Spleen (tissue), 11 donors: ENCODE measurements at regions not wholly inside any gene's neighbourhood (a gene's known extent, or its start where the extent isn't known, plus 50 kb on each side); places are given as distances from the start of the nearest gene placed in this dataset.

Source experiments
- DNase-seq: peaks from one replicate; pipeline ENCODE4 v3.0.0-alpha.2; 2020
- H3K27ac ChIP-seq, 8 donors: fragments of 200-600 bp; sonication (generic) in 7 of 8; 1 replicate in 4 of 8; 2 replicates in 4 of 8; pipeline versions ENCODE4 v1.5.0 to v1.8.0; 2016 to 2021; ENCODE audit warnings: inconsistent platforms in 4 of 8, mild to moderate bottlenecking in 4 of 8, moderate library complexity in 1 of 8
- H3K27me3 ChIP-seq, 7 donors: fragments of 200-600 bp; sonication (generic) in 6 of 7; replicated peaks in 1 of 7; 1 replicate in 4 of 7; 2 replicates in 3 of 7; pipeline versions ENCODE4 v1.5.0 to v1.8.0; 2016 to 2021; ENCODE audit warnings: inconsistent platforms in 3 of 7, mild to moderate bottlenecking in 1 of 7
- H3K36me3 ChIP-seq, 6 donors: fragments of 200-600 bp; sonication (generic) in 5 of 6; 1 replicate in 4 of 6; 2 replicates in 2 of 6; pipeline versions ENCODE4 v1.5.0 to v1.8.0; 2016 to 2021; ENCODE audit warnings: inconsistent platforms in 2 of 6
- H3K4me1 ChIP-seq, 6 donors: fragments of 200-600 bp; sonication (generic) in 5 of 6; 1 replicate in 3 of 6; 2 replicates in 3 of 6; pipeline versions ENCODE4 v1.5.0 to v1.8.0; 2016 to 2021; ENCODE audit warnings: inconsistent platforms in 3 of 6
- H3K4me3 ChIP-seq, 8 donors: fragments of 200-600 bp; sonication (generic) in 7 of 8; 1 replicate in 4 of 8; 2 replicates in 4 of 8; pipeline versions ENCODE4 v1.5.0 to v1.8.0; 2016 to 2021; ENCODE audit warnings: inconsistent platforms in 4 of 8, mild to moderate bottlenecking in 4 of 8, moderate library complexity in 2 of 8
- H3K9me3 ChIP-seq, 8 donors: fragments of 200-600 bp; sonication (generic) in 7 of 8; 1 replicate in 4 of 8; 2 replicates in 4 of 8; pipeline versions ENCODE4 v1.5.0 to v1.8.0; 2016 to 2021; ENCODE audit warnings: inconsistent platforms in 4 of 8
- POLR2A ChIP-seq, 3 donors: fragments of 450-650 bp; IDR thresholded peaks; one replicate each; pipeline ENCODE4 v1.5.1; 2017; ENCODE audit warnings: antibody characterized with exemption in 3 of 3, mild to moderate bottlenecking in 1 of 3
- POLR2AphosphoS5 ChIP-seq, 3 donors: sonication (generic); formaldehyde crosslinking; IDR thresholded peaks; one replicate each; pipeline ENCODE4 v1.5.1; 2017; ENCODE audit warnings: antibody characterized with exemption in 3 of 3
- WGBS, 5 donors: extraction: QIAGEN DNeasy Blood & Tissue Kit in 3 of 5; methylation state at CpG; one replicate each; pipeline versions ENCODE4 v1.1.5 to v1.1.7; 2013 to 2018; 5-methylcytosine and 5-hydroxymethylcytosine counted together
- intact Hi-C: fragments of 100-400 bp; cut with DNase I; formaldehyde crosslinking; loops from one replicate; pipeline ENCODE4 v1.15.0; 2023; ENCODE audit warnings: low total_unique reads
- TF ChIP-seq, protein P1 (sequence below), 11 experiments: fragments of 200-600 bp in 7 of 11; fragments of 450-650 bp in 4 of 11; sonication (generic) in 4 of 11; IDR thresholded peaks in 8 of 11; conservative IDR thresholded peaks in 3 of 11; 1 replicate in 7 of 11; 2 replicates in 4 of 11; pipeline versions ENCODE4 v1.4.0 to v1.8.0; 2016 to 2021; ENCODE audit warnings: antibody characterized with exemption in 11 of 11, inconsistent platforms in 4 of 11, mild to moderate bottlenecking in 1 of 11
- donor health status: healthy with polysubstance abuse.
- donor health status: DM: no; HTN: no; CAD: no; lungs with moderate emphysema.
- donor health status: DM: no; HTN: no; CAD: no.
- donor health status: Bipolar disorder and iron deficiency.
- donor health status: healthy.
- donor health status: DM: no; HTN: no; CAD: no.
- donor health status: DM: yes; HTN: yes; CAD: no.

GRCh38 chr2:53173091-53173490 is 594.5 kb upstream of the CHAC2 start:
- Histone ChIP-seq H3K9me3 (no peaks in the 10 kb centered on the region), H3K36me3 (no peaks in the 10 kb centered on the region), H3K4me3 (no peak overlapping the region), H3K4me1 (no peaks in the 10 kb centered on the region), H3K27ac (no peak overlapping the region), H3K27me3 (no peaks in the 10 kb centered on the region)
- intact Hi-C loops = no loop called here
- 61 to 88% (median 86%) methylated on average over 1 of the region's 1 CpG for WGBS, 5 donors
- TF ChIP-seq, protein P1, sequence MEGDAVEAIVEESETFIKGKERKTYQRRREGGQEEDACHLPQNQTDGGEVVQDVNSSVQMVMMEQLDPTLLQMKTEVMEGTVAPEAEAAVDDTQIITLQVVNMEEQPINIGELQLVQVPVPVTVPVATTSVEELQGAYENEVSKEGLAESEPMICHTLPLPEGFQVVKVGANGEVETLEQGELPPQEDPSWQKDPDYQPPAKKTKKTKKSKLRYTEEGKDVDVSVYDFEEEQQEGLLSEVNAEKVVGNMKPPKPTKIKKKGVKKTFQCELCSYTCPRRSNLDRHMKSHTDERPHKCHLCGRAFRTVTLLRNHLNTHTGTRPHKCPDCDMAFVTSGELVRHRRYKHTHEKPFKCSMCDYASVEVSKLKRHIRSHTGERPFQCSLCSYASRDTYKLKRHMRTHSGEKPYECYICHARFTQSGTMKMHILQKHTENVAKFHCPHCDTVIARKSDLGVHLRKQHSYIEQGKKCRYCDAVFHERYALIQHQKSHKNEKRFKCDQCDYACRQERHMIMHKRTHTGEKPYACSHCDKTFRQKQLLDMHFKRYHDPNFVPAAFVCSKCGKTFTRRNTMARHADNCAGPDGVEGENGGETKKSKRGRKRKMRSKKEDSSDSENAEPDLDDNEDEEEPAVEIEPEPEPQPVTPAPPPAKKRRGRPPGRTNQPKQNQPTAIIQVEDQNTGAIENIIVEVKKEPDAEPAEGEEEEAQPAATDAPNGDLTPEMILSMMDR (IDR thresholded peaks at IDR 0.05 in 8 of 11, conservative IDR thresholded peaks at IDR 0.05 in 3 of 11) = no peak
- no peak for TF ChIP-seq POLR2AphosphoS5 (IDR thresholded peaks at IDR 0.05)
- TF ChIP-seq POLR2A (IDR thresholded peaks at IDR 0.05) = no peak
- DNase-seq = no peak

GRCh38 chr2:53170466-53170865 is 597.1 kb upstream of the CHAC2 start:
- Histone ChIP-seq H3K36me3 (no peaks in the 10 kb centered on the region), H3K27ac (no peak overlapping the region), H3K4me1 (no peaks in the 10 kb centered on the region), H3K27me3 (no peaks in the 10 kb centered on the region), H3K4me3 (no peak overlapping the region), H3K9me3 (no peaks in the 10 kb centered on the region)
- intact Hi-C loops = no loop called here
- TF ChIP-seq, protein P1 (IDR thresholded peaks at IDR 0.05 in 8 of 11, conservative IDR thresholded peaks at IDR 0.05 in 3 of 11) = no peak
- TF ChIP-seq POLR2A (IDR thresholded peaks at IDR 0.05) (no peak), POLR2AphosphoS5 (IDR thresholded peaks at IDR 0.05) (no peak)
- 58 to 76% (median 65%) methylated on average over 2 of the region's 2 CpGs for WGBS, 5 donors
- no peak for DNase-seq

DNA sequence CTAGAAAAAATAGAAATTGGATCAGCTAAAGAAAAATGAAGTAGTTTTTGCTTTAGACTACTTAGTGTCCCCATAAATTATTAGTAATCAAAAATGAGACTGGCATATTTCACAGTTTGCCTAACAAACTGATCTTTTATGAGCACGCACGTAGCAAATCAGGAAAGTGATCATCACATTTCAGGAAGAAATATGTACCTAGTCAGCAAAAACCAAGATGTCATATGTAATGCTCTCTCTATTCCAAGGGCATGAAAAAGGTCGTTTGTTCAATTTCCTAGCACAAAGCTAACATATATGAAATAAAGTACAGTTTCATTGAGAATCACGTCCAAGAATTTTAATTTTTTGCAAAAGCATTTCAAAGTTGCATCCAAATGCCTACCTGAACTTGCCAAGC is 600.4 kb upstream of the CHAC2 start:
- 65 to 77% (median 72%) methylated on average over 4 of the region's 4 CpGs for WGBS, 5 donors
- Histone ChIP-seq H3K27me3 (no peaks in the 10 kb centered on the region), H3K36me3 (no peaks in the 10 kb centered on the region), H3K4me3 (no peak overlapping the region), H3K4me1 (no peaks in the 10 kb centered on the region), H3K27ac (no peak overlapping the region), H3K9me3 (peaks cover 0 to 9% (median 0%) of the 10 kb centered on the region in 8 donors)
- DNase-seq = no peak
- intact Hi-C loops = no loop called here
- TF ChIP-seq POLR2A (IDR thresholded peaks at IDR 0.05) (no peak), POLR2AphosphoS5 (IDR thresholded peaks at IDR 0.05) (no peak)
- TF ChIP-seq, protein P1 (IDR thresholded peaks at IDR 0.05 in 8 of 11, conservative IDR thresholded peaks at IDR 0.05 in 3 of 11) = no peak

- H3K4me1 ChIP-seq = no peaks in the 10 kb centered on the region
- no peaks in the 10 kb centered on the region for H3K36me3 ChIP-seq
- H3K27ac ChIP-seq = no peak overlapping the region
- no peak for DNase-seq
- intact Hi-C loops = no loop called here
- H3K27me3 ChIP-seq = no peaks in the 10 kb centered on the region
- peaks cover 0 to 3% (median 0%) of the 10 kb centered on the region in 8 donors for H3K9me3 ChIP-seq
- no peak overlapping the region for H3K4me3 ChIP-seq
- TF ChIP-seq, protein P1 (IDR thresholded peaks at IDR 0.05 in 8 of 11, conservative IDR thresholded peaks at IDR 0.05 in 3 of 11) = no peak
Measured at GRCh38 chr2:53150146-53150545, 617.5 kb upstream of the CHAC2 start.
